ENCODE measurements at regions not wholly inside any gene's neighbourhood (a gene's known extent, or its start where the extent isn't known, plus 50 kb on each side); places are given as distances from the start of the nearest gene placed in this dataset.

GRCh38 chr18:56455141-56455540, 183.3 kb downstream of the TXNL1 start:
- Mint-ChIP-seq H3K36me3 (ENCODE audit: low read depth) (no peaks in the 10 kb centered on the region), H3K4me1 (ENCODE audit: low read depth) (no peaks in the 10 kb centered on the region), H3K27ac (ENCODE audit: unreplicated experiment) (no peak overlapping the region), H3K27me3 (ENCODE audit: low read depth) (no peaks in the 10 kb centered on the region), H3K4me3 (ENCODE audit: unreplicated experiment) (no peak overlapping the region), H3K9me3 (ENCODE audit: low read depth) (no peaks in the 10 kb centered on the region)
- DNase-seq (ENCODE audit: low spot score) = no peak
- TF ChIP-seq CTCF (IDR thresholded peaks at IDR 0.05) = no peak

- H3K27ac Mint-ChIP-seq (ENCODE audit: unreplicated experiment) = no peak overlapping the region
- DNase-seq (ENCODE audit: low spot score) = no peak
- no peaks in the 10 kb centered on the region for H3K27me3 Mint-ChIP-seq (ENCODE audit: low read depth)
Measured at GRCh38 chr18:56453631-56454030, 184.8 kb downstream of the TXNL1 start.

GRCh38 chr18:56451188-56451587, 187.2 kb downstream of the TXNL1 start:
- no peak overlapping the region for H3K27ac Mint-ChIP-seq (ENCODE audit: unreplicated experiment)
- no peak for TF ChIP-seq CTCF (IDR thresholded peaks at IDR 0.05)
- H3K27me3 Mint-ChIP-seq (ENCODE audit: low read depth) = no peaks in the 10 kb centered on the region
- no peaks in the 10 kb centered on the region for H3K9me3 Mint-ChIP-seq (ENCODE audit: low read depth)
- H3K36me3 Mint-ChIP-seq (ENCODE audit: low read depth) = no peaks in the 10 kb centered on the region
- DNase-seq (ENCODE audit: low spot score) = no peak
- H3K4me1 Mint-ChIP-seq (ENCODE audit: low read depth) = no peaks in the 10 kb centered on the region
- no peak overlapping the region for H3K4me3 Mint-ChIP-seq (ENCODE audit: unreplicated experiment)

More at GRCh38 chr18:56453631-56454030, 184.8 kb downstream of the TXNL1 start:
- Mint-ChIP-seq H3K36me3 (ENCODE audit: low read depth) (no peaks in the 10 kb centered on the region), H3K4me3 (ENCODE audit: unreplicated experiment) (no peak overlapping the region), H3K9me3 (ENCODE audit: low read depth) (no peaks in the 10 kb centered on the region), H3K4me1 (ENCODE audit: low read depth) (no peaks in the 10 kb centered on the region)
- TF ChIP-seq CTCF (IDR thresholded peaks at IDR 0.05) = no peak

- H3K4me3 Mint-ChIP-seq (ENCODE audit: unreplicated experiment) = no peak overlapping the region
- no peak for TF ChIP-seq CTCF (IDR thresholded peaks at IDR 0.05)
- DNase-seq (ENCODE audit: low spot score) = no peak
- H3K27me3 Mint-ChIP-seq (ENCODE audit: low read depth) = no peaks in the 10 kb centered on the region
- H3K4me1 Mint-ChIP-seq (ENCODE audit: low read depth) = no peaks in the 10 kb centered on the region
- no peaks in the 10 kb centered on the region for H3K36me3 Mint-ChIP-seq (ENCODE audit: low read depth)
- H3K27ac Mint-ChIP-seq (ENCODE audit: unreplicated experiment) = no peak overlapping the region
- no peaks in the 10 kb centered on the region for H3K9me3 Mint-ChIP-seq (ENCODE audit: low read depth)
Measured at GRCh38 chr18:56448751-56449150, 189.6 kb downstream of the TXNL1 start.

- no peak overlapping the region for H3K27ac Mint-ChIP-seq (ENCODE audit: unreplicated experiment)
- no peak for DNase-seq (ENCODE audit: low spot score)
- no peaks in the 10 kb centered on the region for H3K4me1 Mint-ChIP-seq (ENCODE audit: low read depth)
- H3K36me3 Mint-ChIP-seq (ENCODE audit: low read depth) = no peaks in the 10 kb centered on the region
- peaks cover 9% of the 10 kb centered on the region for H3K9me3 Mint-ChIP-seq (ENCODE audit: low read depth)
- no peak overlapping the region for H3K4me3 Mint-ChIP-seq (ENCODE audit: unreplicated experiment)
- no peak for TF ChIP-seq CTCF (IDR thresholded peaks at IDR 0.05)
- H3K27me3 Mint-ChIP-seq (ENCODE audit: low read depth) = no peaks in the 10 kb centered on the region
Measured at GRCh38 chr18:56445422-56445821, 193.0 kb downstream of the TXNL1 start.
